NCI-H510A treated with DMSO at 0.1 percent for 48 hours (cell line): ENCODE measurements at regions not wholly inside any gene's neighbourhood (a gene's known extent, or its start where the extent isn't known, plus 50 kb on each side); places are given as distances from the start of the nearest gene placed in this dataset.

Experiments used
- DNase-seq: peaks from one replicate; lab custom pipeline; 2025; lab: John Stamatoyannopoulos, UW

GRCh38 chr1:217373761-217374701, 256.9 kb downstream of the GPATCH2 start:
- no peak for DNase-seq

- no peak for DNase-seq
Observed at GRCh38 chr1:217372049-217372970, 258.6 kb downstream of the GPATCH2 start.

GRCh38 chr1:217370757-217371156, 260.1 kb downstream of the GPATCH2 start:
- no peak for DNase-seq

- no peak for DNase-seq
Observed at GRCh38 chr1:217369996-217370551, 260.8 kb downstream of the GPATCH2 start.

- DNase-seq = no peak
Observed at GRCh38 chr1:217369271-217369981, 261.5 kb downstream of the GPATCH2 start.

GRCh38 chr1:217364220-217364619, 266.7 kb downstream of the GPATCH2 start:
- DNase-seq = no peak

- DNase-seq = no peak
Observed at GRCh38 chr1:217363319-217363718, 267.6 kb downstream of the GPATCH2 start.

GRCh38 chr1:217360510-217360909, 270.4 kb downstream of the GPATCH2 start:
- no peak for DNase-seq

- DNase-seq = no peak
Observed at GRCh38 chr1:217354895-217355294, 276.0 kb downstream of the GPATCH2 start.

GRCh38 chr1:217348960-217349664, 281.8 kb downstream of the GPATCH2 start:
- no peak for DNase-seq

- no peak for DNase-seq
Observed at GRCh38 chr1:217344712-217345111, 286.2 kb downstream of the GPATCH2 start.

GRCh38 chr1:217343907-217344306, 287.0 kb downstream of the GPATCH2 start:
- peak; percentile 42 for DNase-seq

- DNase-seq = no peak
Observed at GRCh38 chr1:217342105-217342504, 288.8 kb downstream of the GPATCH2 start.

GRCh38 chr1:217336724-217337123, 294.2 kb downstream of the GPATCH2 start:
- no peak for DNase-seq

GRCh38 chr1:217333939-217334338, 297.0 kb downstream of the GPATCH2 start:
- DNase-seq = peak; percentile 13

- DNase-seq = peak; percentile 21
Observed at GRCh38 chr1:217332431-217333065, 298.3 kb downstream of the GPATCH2 start.

GRCh38 chr1:217331698-217332097, 299.2 kb downstream of the GPATCH2 start:
- no peak for DNase-seq

GRCh38 chr1:217327901-217328300, 303.0 kb downstream of the GPATCH2 start:
- no peak for DNase-seq

- DNase-seq = no peak
Observed at GRCh38 chr1:217322834-217323233, 308.1 kb downstream of the GPATCH2 start.

- DNase-seq = no peak
Observed at GRCh38 chr1:217315346-217315745, 315.5 kb downstream of the GPATCH2 start.

GRCh38 chr1:217313096-217313495, 317.8 kb downstream of the GPATCH2 start:
- no peak for DNase-seq
